Panc1 (cell line): ENCODE measurements at regions not wholly inside any gene's neighbourhood (a gene's known extent, or its start where the extent isn't known, plus 50 kb on each side); places are given as distances from the start of the nearest gene placed in this dataset.

Experiments used
- ATAC-seq: fragments of 200-7000 bp; cut with Tn5 transposase; 2 replicates; pipeline ENCODE4 v1.9.1; 2020; ENCODE audit warnings: mild to moderate bottlenecking, moderate library complexity
- BruUV-seq: library from RNA; stranded (reverse); fragments of 400-500 nt; replicated peaks from 2 replicates; lab custom pipeline; 2021; lab: Mats Ljungman, UMichigan
- CTCF ChIA-PET: fragments of 300-600 bp; sonication (Branson Sonifier 250); formaldehyde crosslinking; loops from one replicate; lab custom pipeline; 2022; ENCODE audit warnings: antibody characterized with exemption; lab: Charles Lee
- POLR2A ChIA-PET: fragments of 300-600 bp; sonication (Branson Sonifier 250); formaldehyde crosslinking; loops from one replicate; lab custom pipeline; 2022; ENCODE audit warnings: antibody characterized with exemption; lab: Charles Lee
- DNase-seq: peaks from one replicate; pipeline ENCODE4 v3.0.0-alpha.2; 2010; ENCODE audit warnings: low read depth, low spot score
- H3K27ac ChIP-seq: 2 replicates; pipeline ENCODE4 v1.5.1; 2011; ENCODE audit warnings: mild to moderate bottlenecking, low read length, inconsistent platforms
- H3K27me3 ChIP-seq: fragments of 200-500 bp; sonication (Bioruptor generic); 2 replicates; pipeline ENCODE4 v1.6.0; 2014; ENCODE audit warnings: low read length, inconsistent platforms; ENCODE audit not compliant: control insufficient read depth, insufficient read depth
- H3K36me3 ChIP-seq: fragments of 200-500 bp; sonication (Bioruptor generic); 2 replicates; pipeline ENCODE4 v1.5.1; 2014; ENCODE audit warnings: inconsistent platforms, mild to moderate bottlenecking, low read length, moderate library complexity; ENCODE audit not compliant: control insufficient read depth, insufficient read depth
- H3K4me1 ChIP-seq: 2 replicates; pipeline ENCODE4 v1.5.1; 2011; ENCODE audit warnings: inconsistent platforms, mild to moderate bottlenecking, low read length, moderate library complexity; ENCODE audit not compliant: control insufficient read depth, insufficient read depth
- H3K4me3 ChIP-seq, 2 experiments: 2 replicates each; pipeline ENCODE4 v1.5.1; 2011 to 2012; ENCODE audit warnings: low read depth in 2 of 2, low read length in 2 of 2, mild to moderate bottlenecking in 2 of 2, inconsistent platforms in 1 of 2, moderate library complexity in 1 of 2
- H3K9me3 ChIP-seq: fragments of 200-500 bp; sonication (Bioruptor generic); 2 replicates; pipeline ENCODE4 v1.5.1; 2014; ENCODE audit warnings: low read depth, mild to moderate bottlenecking, inconsistent platforms, low read length, moderate library complexity; ENCODE audit not compliant: control insufficient read depth, insufficient read depth
- POLR2AphosphoS5 ChIP-seq: IDR thresholded peaks from 2 replicates; pipeline ENCODE4 v1.6.1; 2012; ENCODE audit warnings: mild to moderate bottlenecking, low read depth, low read length, moderate library complexity
- SIN3A ChIP-seq: IDR thresholded peaks from 2 replicates; pipeline ENCODE4 v1.6.1; 2012; ENCODE audit warnings: low read depth, mild to moderate bottlenecking, low read length, moderate library complexity, borderline replicate concordance; ENCODE audit not compliant: insufficient read depth
- TCF7L2 ChIP-seq: IDR thresholded peaks from 2 replicates; pipeline ENCODE4 v1.6.1; 2011; ENCODE audit warnings: mild to moderate bottlenecking, low read depth, low read length, inconsistent platforms
- in situ Hi-C: cut with HindIII; loops from 2 replicates; pipeline ENCODE4 v1.10.0; 2016; ENCODE audit warnings: low sequenced_read_pairs, low pct_unique_long_range_greater_than_20kb
- intact Hi-C: fragments of 100-400 bp; cut with micrococcal nuclease; formaldehyde crosslinking; loops from one replicate; pipeline ENCODE4 v1.10.0; 2022; ENCODE audit not compliant: unreplicated experiment
- TF ChIP-seq, protein P1 (sequence below), 2 experiments: IDR thresholded peaks; 2 replicates each; pipeline ENCODE4 v1.6.1; 2011 to 2012; ENCODE audit warnings: low read depth in 2 of 2, control low read depth in 1 of 2, low read length in 1 of 2, mild to moderate bottlenecking in 1 of 2, moderate library complexity in 1 of 2; ENCODE audit not compliant: insufficient read depth in 1 of 2
- TF ChIP-seq, protein P2 (sequence below): fragments of 450-650 bp; IDR thresholded peaks from 2 replicates; pipeline ENCODE4 v1.5.1; 2017; ENCODE audit warnings: mild to moderate bottlenecking

- Histone ChIP-seq H3K27me3 (no peaks in the 10 kb centered on the region), H3K4me3 (no peak overlapping the region), H3K4me1 (no peaks in the 10 kb centered on the region), H3K9me3 (no peaks in the 10 kb centered on the region), H3K27ac (no peak overlapping the region), H3K36me3 (no peaks in the 10 kb centered on the region)
- no peak for ATAC-seq
- DNase-seq = no peak
- intact Hi-C loops (no loop called here), in situ Hi-C loops (no loop called here)
- BruUV-seq = no TSS peak
- ChIA-PET POLR2A (no interaction called here), CTCF (interaction anchor here (0.6 kb wide), 1 partner anchor 296 kb away, joined by 15 read pairs; no protein-coding TSS in a partner anchor)
- TF ChIP-seq TCF7L2 (no peak), SIN3A (no peak), POLR2AphosphoS5 (no peak)
- TF ChIP-seq, protein P1, sequence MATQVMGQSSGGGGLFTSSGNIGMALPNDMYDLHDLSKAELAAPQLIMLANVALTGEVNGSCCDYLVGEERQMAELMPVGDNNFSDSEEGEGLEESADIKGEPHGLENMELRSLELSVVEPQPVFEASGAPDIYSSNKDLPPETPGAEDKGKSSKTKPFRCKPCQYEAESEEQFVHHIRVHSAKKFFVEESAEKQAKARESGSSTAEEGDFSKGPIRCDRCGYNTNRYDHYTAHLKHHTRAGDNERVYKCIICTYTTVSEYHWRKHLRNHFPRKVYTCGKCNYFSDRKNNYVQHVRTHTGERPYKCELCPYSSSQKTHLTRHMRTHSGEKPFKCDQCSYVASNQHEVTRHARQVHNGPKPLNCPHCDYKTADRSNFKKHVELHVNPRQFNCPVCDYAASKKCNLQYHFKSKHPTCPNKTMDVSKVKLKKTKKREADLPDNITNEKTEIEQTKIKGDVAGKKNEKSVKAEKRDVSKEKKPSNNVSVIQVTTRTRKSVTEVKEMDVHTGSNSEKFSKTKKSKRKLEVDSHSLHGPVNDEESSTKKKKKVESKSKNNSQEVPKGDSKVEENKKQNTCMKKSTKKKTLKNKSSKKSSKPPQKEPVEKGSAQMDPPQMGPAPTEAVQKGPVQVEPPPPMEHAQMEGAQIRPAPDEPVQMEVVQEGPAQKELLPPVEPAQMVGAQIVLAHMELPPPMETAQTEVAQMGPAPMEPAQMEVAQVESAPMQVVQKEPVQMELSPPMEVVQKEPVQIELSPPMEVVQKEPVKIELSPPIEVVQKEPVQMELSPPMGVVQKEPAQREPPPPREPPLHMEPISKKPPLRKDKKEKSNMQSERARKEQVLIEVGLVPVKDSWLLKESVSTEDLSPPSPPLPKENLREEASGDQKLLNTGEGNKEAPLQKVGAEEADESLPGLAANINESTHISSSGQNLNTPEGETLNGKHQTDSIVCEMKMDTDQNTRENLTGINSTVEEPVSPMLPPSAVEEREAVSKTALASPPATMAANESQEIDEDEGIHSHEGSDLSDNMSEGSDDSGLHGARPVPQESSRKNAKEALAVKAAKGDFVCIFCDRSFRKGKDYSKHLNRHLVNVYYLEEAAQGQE (IDR thresholded peaks at IDR 0.05; ENCODE audit: insufficient read depth in 1 of 2, low read depth in 2 of 2, low read length in 1 of 2) = no peak
- TF ChIP-seq, protein P2, sequence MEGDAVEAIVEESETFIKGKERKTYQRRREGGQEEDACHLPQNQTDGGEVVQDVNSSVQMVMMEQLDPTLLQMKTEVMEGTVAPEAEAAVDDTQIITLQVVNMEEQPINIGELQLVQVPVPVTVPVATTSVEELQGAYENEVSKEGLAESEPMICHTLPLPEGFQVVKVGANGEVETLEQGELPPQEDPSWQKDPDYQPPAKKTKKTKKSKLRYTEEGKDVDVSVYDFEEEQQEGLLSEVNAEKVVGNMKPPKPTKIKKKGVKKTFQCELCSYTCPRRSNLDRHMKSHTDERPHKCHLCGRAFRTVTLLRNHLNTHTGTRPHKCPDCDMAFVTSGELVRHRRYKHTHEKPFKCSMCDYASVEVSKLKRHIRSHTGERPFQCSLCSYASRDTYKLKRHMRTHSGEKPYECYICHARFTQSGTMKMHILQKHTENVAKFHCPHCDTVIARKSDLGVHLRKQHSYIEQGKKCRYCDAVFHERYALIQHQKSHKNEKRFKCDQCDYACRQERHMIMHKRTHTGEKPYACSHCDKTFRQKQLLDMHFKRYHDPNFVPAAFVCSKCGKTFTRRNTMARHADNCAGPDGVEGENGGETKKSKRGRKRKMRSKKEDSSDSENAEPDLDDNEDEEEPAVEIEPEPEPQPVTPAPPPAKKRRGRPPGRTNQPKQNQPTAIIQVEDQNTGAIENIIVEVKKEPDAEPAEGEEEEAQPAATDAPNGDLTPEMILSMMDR = no peak
Measured at GRCh38 chr2:220182790-220183189, 555.4 kb downstream of the SLC4A3 start.

DNA sequence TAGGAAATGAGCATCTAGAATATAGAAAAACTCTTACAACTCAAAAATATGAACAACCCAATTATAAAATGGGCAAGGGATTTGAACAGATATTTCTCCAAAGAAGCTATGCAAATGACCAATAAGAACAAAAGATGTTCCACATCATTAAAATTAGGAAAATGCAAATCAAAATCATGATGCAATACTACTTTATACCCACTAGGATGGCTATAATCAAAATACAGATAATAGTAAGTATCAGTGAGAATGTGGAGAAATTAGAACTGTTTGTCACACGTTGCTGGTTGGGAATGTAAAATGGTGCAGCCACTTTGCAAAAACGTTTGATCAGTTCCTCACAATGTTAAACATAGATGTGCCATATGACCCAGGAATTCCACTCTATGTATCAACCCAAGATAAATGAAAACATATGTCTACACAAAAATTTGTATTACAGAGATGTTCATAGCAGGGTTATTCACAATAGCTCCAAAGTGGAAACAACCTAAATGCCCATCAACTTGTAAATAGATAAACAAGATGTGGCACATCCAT is 558.4 kb downstream of the SLC4A3 start:
- in situ Hi-C loops = no loop called here
- Histone ChIP-seq H3K9me3 (no peaks in the 10 kb centered on the region), H3K36me3 (no peaks in the 10 kb centered on the region), H3K4me1 (no peaks in the 10 kb centered on the region), H3K27ac (no peak overlapping the region), H3K4me3 (no peak overlapping the region), H3K27me3 (no peaks in the 10 kb centered on the region)
- ChIA-PET CTCF (no interaction called here), POLR2A (no interaction called here)
- TF ChIP-seq SIN3A = no peak
- TF ChIP-seq, protein P2 = no peak
- TF ChIP-seq, protein P1 (IDR thresholded peaks at IDR 0.05; ENCODE audit: insufficient read depth in 1 of 2, low read depth in 2 of 2, low read length in 1 of 2) = no peak
- TF ChIP-seq POLR2AphosphoS5 = no peak
- no TSS peak for BruUV-seq
- ATAC-seq (no peak), DNase-seq (no peak)
- intact Hi-C loops = no loop called here
